Mesothelial cell of epicardium (in vitro differentiated cells): ENCODE measurements at regions not wholly inside any gene's neighbourhood (a gene's known extent, or its start where the extent isn't known, plus 50 kb on each side); places are given as distances from the start of the nearest gene placed in this dataset.

ENCODE experiments used
- DNase-seq, 2 experiments: peaks; one replicate each; pipeline ENCODE4 v3.0.0; 2021; ENCODE audit warnings: low spot score in 2 of 2; ENCODE audit not compliant: unreplicated experiment in 2 of 2
- H3K27ac Mint-ChIP-seq: 2 replicates; pipeline ENCODE4 v1.8.0; 2021; ENCODE audit warnings: mixed read lengths
- H3K27me3 Mint-ChIP-seq: 2 replicates; pipeline ENCODE4 v1.8.0; 2021; ENCODE audit warnings: low read depth, mixed read lengths
- H3K36me3 Mint-ChIP-seq: 2 replicates; pipeline ENCODE4 v1.8.0; 2021; ENCODE audit warnings: mixed read lengths
- H3K4me1 Mint-ChIP-seq: 2 replicates; pipeline ENCODE4 v1.8.0; 2021; ENCODE audit warnings: mixed read lengths
- H3K4me3 Mint-ChIP-seq: 2 replicates; pipeline ENCODE4 v1.8.0; 2021; ENCODE audit warnings: mild to moderate bottlenecking, moderate library complexity, mixed read lengths
- H3K9me3 Mint-ChIP-seq: 2 replicates; pipeline ENCODE4 v1.8.0; 2021; ENCODE audit warnings: mixed read lengths
- CTCF ChIP-seq: fragments of 200-600 bp; sonication (generic); IDR thresholded peaks from one replicate; pipeline ENCODE4 v1.5.0; 2021; ENCODE audit warnings: antibody characterized with exemption; ENCODE audit not compliant: unreplicated experiment

GRCh38 chr6:164107297-164107995 is 692.9 kb downstream of the QKI start:
- no peak overlapping the region for H3K4me3 Mint-ChIP-seq
- no peak overlapping the region for H3K27ac Mint-ChIP-seq
- no peak for DNase-seq
- TF ChIP-seq CTCF = no peak
- no peaks in the 10 kb centered on the region for H3K36me3 Mint-ChIP-seq
- no peaks in the 10 kb centered on the region for H3K27me3 Mint-ChIP-seq
- no peaks in the 10 kb centered on the region for H3K9me3 Mint-ChIP-seq
- H3K4me1 Mint-ChIP-seq = no peaks in the 10 kb centered on the region

GRCh38 chr6:164106345-164106769 is 691.8 kb downstream of the QKI start:
- TF ChIP-seq CTCF = peak; percentile 18
- Mint-ChIP-seq H3K27me3 (peaks cover 3% of the 10 kb centered on the region), H3K4me3 (no peak overlapping the region), H3K9me3 (no peaks in the 10 kb centered on the region), H3K27ac (no peak overlapping the region), H3K36me3 (no peaks in the 10 kb centered on the region), H3K4me1 (no peaks in the 10 kb centered on the region)
- no peak for DNase-seq

GRCh38 chr6:164105705-164106104 is 691.2 kb downstream of the QKI start:
- Mint-ChIP-seq H3K27me3 (peaks cover 3% of the 10 kb centered on the region), H3K4me3 (no peak overlapping the region), H3K4me1 (no peaks in the 10 kb centered on the region), H3K9me3 (no peaks in the 10 kb centered on the region), H3K36me3 (no peaks in the 10 kb centered on the region), H3K27ac (no peak overlapping the region)
- TF ChIP-seq CTCF = no peak
- no peak for DNase-seq

GRCh38 chr6:164104432-164104831 is 689.9 kb downstream of the QKI start:
- H3K9me3 Mint-ChIP-seq = no peaks in the 10 kb centered on the region
- no peak overlapping the region for H3K4me3 Mint-ChIP-seq
- DNase-seq = no peak
- no peaks in the 10 kb centered on the region for H3K36me3 Mint-ChIP-seq
- TF ChIP-seq CTCF = no peak
- H3K4me1 Mint-ChIP-seq = no peaks in the 10 kb centered on the region
- H3K27ac Mint-ChIP-seq = no peak overlapping the region
- H3K27me3 Mint-ChIP-seq = peaks cover 3% of the 10 kb centered on the region

- no peak for TF ChIP-seq CTCF
- H3K36me3 Mint-ChIP-seq = no peaks in the 10 kb centered on the region
Observed at GRCh38 chr6:164102693-164103092, 688.2 kb downstream of the QKI start.

More at GRCh38 chr6:164102693-164103092, 688.2 kb downstream of the QKI start:
- DNase-seq = no peak
- H3K4me3 Mint-ChIP-seq = no peak overlapping the region
- H3K27ac Mint-ChIP-seq = no peak overlapping the region
- H3K27me3 Mint-ChIP-seq = peaks cover 3% of the 10 kb centered on the region
- no peaks in the 10 kb centered on the region for H3K9me3 Mint-ChIP-seq
- peaks cover 6% of the 10 kb centered on the region for H3K4me1 Mint-ChIP-seq
